GM23338 (cell line): ENCODE measurements at regions not wholly inside any gene's neighbourhood (a gene's known extent, or its start where the extent isn't known, plus 50 kb on each side); places are given as distances from the start of the nearest gene placed in this dataset.

Source experiments
- CTCF ChIP-seq, 2 experiments: fragments of 200-600 bp in 1 of 2; sonication (generic) in 1 of 2; conservative IDR thresholded peaks; 2 replicates each; pipeline versions ENCODE4 v1.5.1 to v1.6.1; 2016 to 2017; ENCODE audit warnings: antibody characterized with exemption in 2 of 2, low read depth in 2 of 2, mild to moderate bottlenecking in 2 of 2, moderate library complexity in 1 of 2
- ETS1 ChIP-seq: IDR thresholded peaks from 2 replicates; pipeline ENCODE4 v1.6.1; 2016; ENCODE audit warnings: antibody characterized with exemption
- EZH2 ChIP-seq: fragments of 200-600 bp; sonication (generic); IDR thresholded peaks from one replicate; pipeline ENCODE4 v1.8.0; 2017; ENCODE audit warnings: antibody characterized with exemption, mild to moderate bottlenecking, low read depth; ENCODE audit not compliant: unreplicated experiment
- EZH2phosphoT487 ChIP-seq: fragments of 200-600 bp; sonication (generic); IDR thresholded peaks from one replicate; pipeline ENCODE4 v1.8.1; 2018; ENCODE audit warnings: antibody characterized with exemption; ENCODE audit not compliant: unreplicated experiment
- JUNB ChIP-seq: IDR thresholded peaks from one replicate; pipeline ENCODE4 v1.6.1; 2016; ENCODE audit warnings: antibody characterized with exemption; ENCODE audit not compliant: unreplicated experiment
- NANOG ChIP-seq: IDR thresholded peaks from 2 replicates; pipeline ENCODE4 v1.6.1; 2016; ENCODE audit warnings: antibody characterized with exemption, borderline replicate concordance
- POLR2AphosphoS5 ChIP-seq: IDR thresholded peaks from 2 replicates; pipeline ENCODE4 v1.6.1; 2016; ENCODE audit warnings: antibody characterized with exemption, low read depth
- REST ChIP-seq: IDR thresholded peaks from one replicate; pipeline ENCODE4 v1.6.1; 2018; ENCODE audit warnings: antibody characterized with exemption; ENCODE audit not compliant: unreplicated experiment
- ZNF114 ChIP-seq: fragments of 250-450 bp; sonication (Bioruptor Pico); IDR thresholded peaks from 2 replicates; pipeline ENCODE4 v1.5.0; 2020; ENCODE audit warnings: mild to moderate bottlenecking, moderate library complexity

DNA sequence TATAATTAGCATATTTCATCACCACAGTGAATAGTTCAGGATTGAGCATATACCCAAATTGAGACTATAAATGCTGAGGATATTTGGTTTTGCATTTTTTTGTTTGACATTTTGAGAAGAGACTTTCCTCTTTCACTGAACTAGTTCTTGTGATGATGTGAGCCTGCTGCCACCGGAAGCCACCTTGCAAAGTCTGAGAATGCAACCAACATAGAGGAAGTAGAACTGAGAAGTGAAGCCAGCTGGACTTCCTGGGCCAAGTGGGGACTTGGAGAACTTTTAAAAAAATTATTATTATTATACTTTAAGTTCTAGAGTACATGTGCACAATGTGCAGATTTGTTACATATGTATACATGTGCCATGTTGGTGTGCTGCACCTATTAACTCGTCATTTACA lies 102.3 kb downstream of the RPE65 start:
- TF ChIP-seq CTCF (conservative IDR thresholded peaks at IDR 0.05; ENCODE audit: low read depth in 2 of 2), result no peak
- TF ChIP-seq EZH2, result no peak
- TF ChIP-seq REST, result no peak
- no peak for TF ChIP-seq POLR2AphosphoS5
- no peak for TF ChIP-seq JUNB
- no peak for TF ChIP-seq EZH2phosphoT487
- no peak for TF ChIP-seq ZNF114 (CRISPR knock-in tag)
- no peak for TF ChIP-seq NANOG
- no peak for TF ChIP-seq ETS1
